RWPE1 (cell line): ENCODE measurements at regions not wholly inside any gene's neighbourhood (a gene's known extent, or its start where the extent isn't known, plus 50 kb on each side); places are given as distances from the start of the nearest gene placed in this dataset.
"Not testable (repeated sequence)": the region's sequence is repeated elsewhere in the genome, so short reads cannot be mapped to it uniquely, and the experiment has no call there.

Experiments used
- CTCF ChIA-PET: fragments of 350-600 bp; sonication (Branson Sonifier 250); formaldehyde crosslinking; extraction: SDS; loops from one replicate; lab custom pipeline; 2021; lab: Yijun Ruan, JAX
- POLR2A ChIA-PET: fragments of 400-600 bp; formaldehyde crosslinking; extraction: SDS; loops from one replicate; lab custom pipeline; 2020; ENCODE audit warnings: antibody characterized with exemption; ENCODE audit not compliant: low non-redundant PET; lab: Yijun Ruan, JAX
- DNase-seq: peaks from one replicate; pipeline ENCODE4 v3.0.0; 2012; ENCODE audit warnings: low spot score
- H3K27ac ChIP-seq: fragments of 450-650 bp; 2 replicates; pipeline ENCODE4 v1.5.1; 2017
- TF ChIP-seq, protein P1 (sequence below): fragments of 450-650 bp; conservative IDR thresholded peaks from 2 replicates; pipeline ENCODE4 v1.5.1; 2017; ENCODE audit warnings: low read depth, mild to moderate bottlenecking

DNA sequence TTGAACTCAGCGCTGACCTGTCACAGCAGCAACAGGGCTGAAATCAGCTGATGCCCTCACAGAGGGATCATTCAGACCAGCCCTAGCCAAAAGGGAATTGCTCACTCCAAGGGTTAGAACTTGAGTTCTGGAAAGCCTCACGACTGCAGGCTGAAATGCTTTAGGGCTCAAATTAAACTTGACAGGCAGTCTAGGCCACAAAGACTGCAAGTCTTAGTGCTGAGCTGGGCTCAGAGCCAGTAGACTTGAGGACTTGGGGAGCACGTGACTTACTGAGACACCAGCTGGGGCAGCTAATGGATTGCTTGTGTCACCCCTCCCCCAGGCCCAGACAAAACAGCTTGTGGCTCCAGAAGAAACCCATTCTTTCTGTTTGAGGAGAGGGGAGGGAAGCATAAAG lies 119.0 kb upstream of the SLC6A14 start:
- TF ChIP-seq, protein P1, sequence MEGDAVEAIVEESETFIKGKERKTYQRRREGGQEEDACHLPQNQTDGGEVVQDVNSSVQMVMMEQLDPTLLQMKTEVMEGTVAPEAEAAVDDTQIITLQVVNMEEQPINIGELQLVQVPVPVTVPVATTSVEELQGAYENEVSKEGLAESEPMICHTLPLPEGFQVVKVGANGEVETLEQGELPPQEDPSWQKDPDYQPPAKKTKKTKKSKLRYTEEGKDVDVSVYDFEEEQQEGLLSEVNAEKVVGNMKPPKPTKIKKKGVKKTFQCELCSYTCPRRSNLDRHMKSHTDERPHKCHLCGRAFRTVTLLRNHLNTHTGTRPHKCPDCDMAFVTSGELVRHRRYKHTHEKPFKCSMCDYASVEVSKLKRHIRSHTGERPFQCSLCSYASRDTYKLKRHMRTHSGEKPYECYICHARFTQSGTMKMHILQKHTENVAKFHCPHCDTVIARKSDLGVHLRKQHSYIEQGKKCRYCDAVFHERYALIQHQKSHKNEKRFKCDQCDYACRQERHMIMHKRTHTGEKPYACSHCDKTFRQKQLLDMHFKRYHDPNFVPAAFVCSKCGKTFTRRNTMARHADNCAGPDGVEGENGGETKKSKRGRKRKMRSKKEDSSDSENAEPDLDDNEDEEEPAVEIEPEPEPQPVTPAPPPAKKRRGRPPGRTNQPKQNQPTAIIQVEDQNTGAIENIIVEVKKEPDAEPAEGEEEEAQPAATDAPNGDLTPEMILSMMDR: no peak
- ChIA-PET CTCF (no interaction called here), POLR2A (no interaction called here)
- H3K27ac ChIP-seq: no peak overlapping the region
- no peak for DNase-seq

DNA sequence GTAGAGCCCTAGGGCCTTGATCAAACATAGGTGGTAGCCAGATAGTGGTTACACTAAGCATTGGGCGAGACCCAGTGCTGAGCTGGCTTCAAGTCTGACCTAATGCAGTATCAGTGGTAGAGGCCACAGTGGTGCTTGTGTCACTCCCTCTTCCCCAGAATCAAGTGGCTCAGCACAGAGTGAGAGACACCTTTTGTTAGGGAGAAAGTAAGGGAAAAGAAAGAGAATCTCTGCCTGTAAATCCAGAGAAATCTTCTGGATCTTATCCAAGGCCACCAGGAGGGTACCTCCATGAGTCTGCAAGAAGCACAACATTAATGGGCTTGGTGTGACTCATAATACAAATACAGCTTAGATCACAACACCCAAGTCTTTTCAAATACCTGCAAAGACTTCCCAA lies 117.7 kb upstream of the SLC6A14 start:
- TF ChIP-seq, protein P1: no peak
- CTCF ChIA-PET: no interaction called here
- no peak overlapping the region for H3K27ac ChIP-seq
- no peak for DNase-seq
- POLR2A ChIA-PET: no interaction called here

- CTCF ChIA-PET: no interaction called here
- DNase-seq: no peak
- H3K27ac ChIP-seq: no peak overlapping the region
- POLR2A ChIA-PET: no interaction called here
- TF ChIP-seq, protein P1: no peak
Observed at GRCh38 chrX:116321711-116322110, 114.7 kb upstream of the SLC6A14 start.

GRCh38 chrX:116332026-116332425 lies 104.4 kb upstream of the SLC6A14 start:
- H3K27ac ChIP-seq, CTCF ChIA-PET, DNase-seq, POLR2A ChIA-PET: not testable (repeated sequence)

GRCh38 chrX:116334797-116335196 lies 101.6 kb upstream of the SLC6A14 start:
- H3K27ac ChIP-seq, POLR2A ChIA-PET, CTCF ChIA-PET, DNase-seq: not testable (repeated sequence)

DNA sequence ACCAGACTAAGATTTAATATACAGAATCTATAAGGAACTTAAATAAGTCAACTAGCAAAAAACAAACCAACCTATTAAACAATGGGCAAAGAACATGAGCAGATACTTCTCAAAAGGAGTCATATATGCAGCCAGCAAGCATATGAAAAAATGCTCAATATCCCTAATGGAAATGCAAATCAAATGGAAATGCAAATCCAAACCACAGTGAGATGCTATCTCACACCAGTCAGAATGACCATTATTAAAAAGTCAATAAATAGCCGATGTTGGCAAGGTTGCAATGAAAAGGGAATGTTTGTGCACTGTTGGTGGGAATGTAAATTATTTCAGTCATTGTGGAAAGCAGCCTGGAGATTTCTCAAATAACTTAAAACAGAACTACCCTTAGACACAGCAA lies 97.0 kb upstream of the SLC6A14 start:
- no peak overlapping the region for H3K27ac ChIP-seq
- CTCF ChIA-PET: no interaction called here
- TF ChIP-seq, protein P1: no peak
- DNase-seq: no peak
- POLR2A ChIA-PET: no interaction called here

- H3K27ac ChIP-seq: no peak overlapping the region
- ChIA-PET POLR2A (no interaction called here), CTCF (no interaction called here)
- DNase-seq: no peak
- TF ChIP-seq, protein P1: no peak
Observed at GRCh38 chrX:116342903-116343302, 93.5 kb upstream of the SLC6A14 start.

- no peak for DNase-seq
- H3K27ac ChIP-seq: no peak overlapping the region
- ChIA-PET CTCF (no interaction called here), POLR2A (no interaction called here)
- TF ChIP-seq, protein P1: no peak
Observed at GRCh38 chrX:116345958-116346357, 90.4 kb upstream of the SLC6A14 start.
